Dermis microvascular lymphatic vessel endothelial cell (primary cell): ENCODE measurements at regions not wholly inside any gene's neighbourhood (a gene's known extent, or its start where the extent isn't known, plus 50 kb on each side); places are given as distances from the start of the nearest gene placed in this dataset.
"Not testable (repeated sequence)": the region's sequence is repeated elsewhere in the genome, so short reads cannot be mapped to it uniquely, and the experiment has no call there.

ENCODE experiments used
- DNase-seq, 2 donors: peaks; one replicate each; pipeline versions ENCODE4 v3.0.0 to v3.0.0-alpha.2; 2010; ENCODE audit warnings: low read depth in 2 of 2

GRCh38 chr2:21837168-21837960 is 713.6 kb downstream of the TDRD15 start:
- DNase-seq: no peak

- DNase-seq: no peak
Observed at GRCh38 chr2:21841341-21841740, 717.6 kb downstream of the TDRD15 start.

- DNase-seq: not testable (repeated sequence)
Observed at GRCh38 chr2:21850367-21850766, 726.6 kb downstream of the TDRD15 start.

GRCh38 chr2:21854938-21855337 is 731.2 kb downstream of the TDRD15 start:
- no peak for DNase-seq

- DNase-seq: no peak
Observed at GRCh38 chr2:21856708-21857107, 732.9 kb downstream of the TDRD15 start.

- no peak for DNase-seq
Observed at GRCh38 chr2:21860907-21861306, 737.1 kb downstream of the TDRD15 start.

GRCh38 chr2:21866316-21866715 is 742.5 kb downstream of the TDRD15 start:
- no peak for DNase-seq

- DNase-seq: no peak
Observed at GRCh38 chr2:21887881-21888280, 764.1 kb downstream of the TDRD15 start.

- no peak for DNase-seq
Observed at GRCh38 chr2:21890041-21890440, 766.3 kb downstream of the TDRD15 start.

GRCh38 chr2:21890716-21891115 is 766.9 kb downstream of the TDRD15 start:
- DNase-seq: no peak

- no peak for DNase-seq
Observed at GRCh38 chr2:21891191-21891590, 767.4 kb downstream of the TDRD15 start.

- DNase-seq: no peak
Observed at GRCh38 chr2:21892140-21892539, 768.4 kb downstream of the TDRD15 start.

GRCh38 chr2:21895200-21895599 is 771.4 kb downstream of the TDRD15 start:
- no peak for DNase-seq

GRCh38 chr2:21908712-21909380 is 785.1 kb downstream of the TDRD15 start:
- not testable (repeated sequence) for DNase-seq

- no peak for DNase-seq
Observed at GRCh38 chr2:21910832-21911507, 787.2 kb downstream of the TDRD15 start.

GRCh38 chr2:21912405-21912804 is 788.6 kb downstream of the TDRD15 start:
- no peak for DNase-seq

GRCh38 chr2:21915201-21915600 is 791.4 kb downstream of the TDRD15 start:
- no peak for DNase-seq

- DNase-seq: no peak
Observed at GRCh38 chr2:21916934-21917522, 793.3 kb downstream of the TDRD15 start.

GRCh38 chr2:21920721-21921120 is 797.0 kb downstream of the TDRD15 start:
- no peak for DNase-seq

- DNase-seq: no peak
Observed at GRCh38 chr2:21924640-21925285, 801.0 kb downstream of the TDRD15 start.

GRCh38 chr2:21928292-21928691 is 804.5 kb downstream of the TDRD15 start:
- DNase-seq: no peak

GRCh38 chr2:21930226-21930625 is 806.5 kb downstream of the TDRD15 start:
- DNase-seq: no peak
